Heart right ventricle (tissue), 16 donors: ENCODE measurements at regions not wholly inside any gene's neighbourhood (a gene's known extent, or its start where the extent isn't known, plus 50 kb on each side); places are given as distances from the start of the nearest gene placed in this dataset.

Source experiments
- ATAC-seq, 8 donors: fragments of 200-7000 bp; cut with Tn5 transposase; one replicate each; pipeline ENCODE4 v1.9.1; 2020; ENCODE audit warnings: mild to moderate bottlenecking in 8 of 8, moderate library complexity in 8 of 8, moderate number of reproducible peaks in 1 of 8
- DNase-seq, 2 donors: peaks; one replicate each; pipeline ENCODE4 v3.0.0-alpha.2; 2020
- H3K27ac ChIP-seq, 10 donors: fragments of 200-600 bp; sonication (generic) in 2 of 10; one replicate each; pipeline versions ENCODE4 v1.5.0 to v1.8.0; 2020 to 2022; ENCODE audit warnings: mild to moderate bottlenecking in 3 of 10
- H3K27me3 ChIP-seq, 7 donors: fragments of 200-600 bp; one replicate each; pipeline ENCODE4 v1.8.0; 2021 to 2022; ENCODE audit warnings: mild to moderate bottlenecking in 2 of 7
- H3K36me3 ChIP-seq, 9 donors: fragments of 200-600 bp; sonication (generic) in 1 of 9; one replicate each; pipeline versions ENCODE4 v1.5.0 to v1.8.0; 2020 to 2022; ENCODE audit warnings: mild to moderate bottlenecking in 2 of 9
- H3K4me1 ChIP-seq, 9 donors: fragments of 200-600 bp; sonication (generic) in 1 of 9; one replicate each; pipeline versions ENCODE4 v1.5.0 to v1.8.0; 2020 to 2022; ENCODE audit warnings: mild to moderate bottlenecking in 4 of 9
- H3K4me3 ChIP-seq, 10 donors: fragments of 200-600 bp; sonication (generic) in 2 of 10; one replicate each; pipeline versions ENCODE4 v1.5.0 to v1.8.0; 2020 to 2022; ENCODE audit warnings: mild to moderate bottlenecking in 7 of 10, moderate library complexity in 2 of 10
- H3K9me3 ChIP-seq, 11 donors: fragments of 200-600 bp in 10 of 11; sonication (generic) in 2 of 11; one replicate each; pipeline versions ENCODE4 v1.5.0 to v1.8.0; 2013 to 2022; ENCODE audit warnings: mild to moderate bottlenecking in 2 of 11, control low read depth in 1 of 11, moderate library complexity in 1 of 11
- WGBS, 2 donors: extraction: QIAGEN DNeasy Blood & Tissue Kit; methylation state at CpG; one replicate each; pipeline ENCODE4 v1.1.7; 2013; ENCODE audit warnings: inconsistent platforms in 1 of 2; 5-methylcytosine and 5-hydroxymethylcytosine counted together
- intact Hi-C, 10 donors: fragments of 100-400 bp; cut with DNase I; formaldehyde crosslinking; loops; one replicate each; pipeline versions ENCODE4 v1.11.1 to v1.14.2; 2022
- TF ChIP-seq, protein P1 (sequence below), 9 donors: fragments of 200-600 bp; sonication (generic) in 2 of 9; IDR thresholded peaks; one replicate each; pipeline versions ENCODE4 v1.5.0 to v1.8.0; 2021 to 2022; ENCODE audit warnings: antibody characterized with exemption in 9 of 9, mild to moderate bottlenecking in 5 of 9, moderate library complexity in 1 of 9
- donor health status: Arrhythmogenic right ventricular cardiomyopathy.
- donor health status: ischemic (EF 13 %, LVEDD 7.1; RV severe dilation, severe dysfunction).
- donor health status: healthy with polysubstance abuse.
- donor health status: DM: no; HTN: yes; CAD: no.
- donor health status: DM: no; HTN: no; CAD: no.
- donor health status: ischemic (EF 25% LVEDD 6.9; RV normal size, moderate dysfunction).
- donor health status: ischemic (EF 25% LVEDD 5.7; RV mildly dilated, moderate dysfunction).
- donor health status: healthy.
- donor health status: DM: yes; HTN: yes; CAD: no.
- donor health status: Ischemic cardiomyopathy.
- donor health status: ischemic (EF 35%, LVEDD 5.7; RV mildly dilated, moderate dysfunction).
- donor health status: nonischemic (EF 11% LVEDD 7.7; RV severe dilation, severe dysfunction).
- donor health status: DM: yes; HTN: yes; CAD: no.
- donor health status: PGD.
- donor health status: ischemic (EF 29% LVEDD 5.4; RV normal size, mild dysfunction).
- donor health status: nonischemic (EF 23%, LVEDD 6.1; RV moderate dilation, normal function).

DNA sequence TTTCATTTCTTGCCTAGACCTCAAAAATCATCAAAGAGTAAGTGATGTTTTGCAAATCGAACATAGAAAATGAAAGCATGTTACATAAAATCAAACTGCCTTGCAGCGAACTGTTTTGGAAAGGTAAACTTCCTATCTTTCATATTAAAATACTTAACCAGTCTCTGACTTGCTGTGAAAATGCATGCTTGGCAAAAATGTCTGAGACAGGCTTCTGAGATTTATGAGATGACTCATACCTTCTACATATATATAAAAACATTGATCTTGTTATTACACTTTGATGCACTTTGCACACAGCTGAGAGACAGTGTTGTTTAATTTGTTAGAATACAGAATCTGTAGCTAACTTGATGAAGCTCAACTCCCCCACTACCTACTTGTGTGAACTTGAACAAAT, 179.1 kb downstream of the KITLG start:
- H3K27me3 ChIP-seq: no peaks in the 10 kb centered on the region
- intact Hi-C loops: no loop called here
- 75 to 86% methylated on average over 2 of the region's 2 CpGs for WGBS, 2 donors
- no peaks in the 10 kb centered on the region for H3K4me1 ChIP-seq
- no peak overlapping the region for H3K4me3 ChIP-seq
- TF ChIP-seq, protein P1, sequence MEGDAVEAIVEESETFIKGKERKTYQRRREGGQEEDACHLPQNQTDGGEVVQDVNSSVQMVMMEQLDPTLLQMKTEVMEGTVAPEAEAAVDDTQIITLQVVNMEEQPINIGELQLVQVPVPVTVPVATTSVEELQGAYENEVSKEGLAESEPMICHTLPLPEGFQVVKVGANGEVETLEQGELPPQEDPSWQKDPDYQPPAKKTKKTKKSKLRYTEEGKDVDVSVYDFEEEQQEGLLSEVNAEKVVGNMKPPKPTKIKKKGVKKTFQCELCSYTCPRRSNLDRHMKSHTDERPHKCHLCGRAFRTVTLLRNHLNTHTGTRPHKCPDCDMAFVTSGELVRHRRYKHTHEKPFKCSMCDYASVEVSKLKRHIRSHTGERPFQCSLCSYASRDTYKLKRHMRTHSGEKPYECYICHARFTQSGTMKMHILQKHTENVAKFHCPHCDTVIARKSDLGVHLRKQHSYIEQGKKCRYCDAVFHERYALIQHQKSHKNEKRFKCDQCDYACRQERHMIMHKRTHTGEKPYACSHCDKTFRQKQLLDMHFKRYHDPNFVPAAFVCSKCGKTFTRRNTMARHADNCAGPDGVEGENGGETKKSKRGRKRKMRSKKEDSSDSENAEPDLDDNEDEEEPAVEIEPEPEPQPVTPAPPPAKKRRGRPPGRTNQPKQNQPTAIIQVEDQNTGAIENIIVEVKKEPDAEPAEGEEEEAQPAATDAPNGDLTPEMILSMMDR (IDR thresholded peaks at IDR 0.05): no peak
- H3K9me3 ChIP-seq: no peaks in the 10 kb centered on the region
- ATAC-seq (no peak), DNase-seq (no peak)
- H3K27ac ChIP-seq: no peak overlapping the region
- no peaks in the 10 kb centered on the region for H3K36me3 ChIP-seq

DNA sequence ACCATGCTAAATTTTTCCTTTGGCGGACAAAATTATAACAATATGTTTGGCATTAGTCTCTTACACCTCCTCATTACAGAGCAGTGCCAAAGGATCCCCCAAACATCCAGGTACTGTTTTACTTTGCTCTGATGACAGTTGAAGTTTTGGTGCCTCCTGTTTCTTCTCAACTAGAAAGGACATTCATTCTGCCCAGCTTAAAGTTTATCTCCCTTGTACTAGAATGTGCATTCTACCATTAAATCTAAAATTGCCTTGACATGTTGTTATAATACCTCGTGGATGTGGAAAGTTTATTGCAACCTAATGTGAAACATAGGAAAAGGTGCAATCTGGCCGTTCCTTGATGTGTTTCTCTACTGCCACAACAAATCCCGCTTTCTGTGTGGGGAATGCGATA, 173.4 kb downstream of the KITLG start:
- no peak for ATAC-seq
- Histone ChIP-seq H3K27ac (no peak overlapping the region), H3K9me3 (no peaks in the 10 kb centered on the region), H3K36me3 (no peaks in the 10 kb centered on the region), H3K4me1 (no peaks in the 10 kb centered on the region), H3K27me3 (no peaks in the 10 kb centered on the region), H3K4me3 (no peak overlapping the region)
- intact Hi-C loops: no loop called here
- 67 to 85% methylated on average over 5 of the region's 5 CpGs for WGBS, 2 donors
- TF ChIP-seq, protein P1 (IDR thresholded peaks at IDR 0.05): no peak
- no peak for DNase-seq

DNA sequence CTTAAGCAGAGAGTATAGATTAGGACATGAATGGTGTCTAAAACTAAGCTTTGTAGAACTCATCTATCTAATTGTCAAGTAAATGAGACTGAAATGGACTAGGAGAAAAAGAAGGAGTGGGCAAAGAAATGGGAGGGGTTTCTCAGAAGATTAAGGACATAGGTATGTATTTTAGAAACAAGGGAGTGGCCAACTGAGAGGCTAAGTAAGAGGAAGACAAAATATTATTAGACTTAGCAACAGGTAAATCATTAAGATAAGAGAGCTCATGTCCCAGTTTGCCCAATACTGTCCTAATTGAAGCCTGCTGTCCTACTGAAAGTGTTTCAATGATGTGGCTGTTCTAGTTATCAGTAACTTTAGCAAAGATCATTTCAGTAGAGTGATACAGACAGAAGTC, 171.4 kb downstream of the KITLG start:
- H3K36me3 ChIP-seq: no peaks in the 10 kb centered on the region
- no peak overlapping the region for H3K4me3 ChIP-seq
- DNase-seq: no peak
- H3K4me1 ChIP-seq: no peaks in the 10 kb centered on the region
- no peak for ATAC-seq
- TF ChIP-seq, protein P1 (IDR thresholded peaks at IDR 0.05): no peak
- H3K27ac ChIP-seq: no peak overlapping the region
- H3K27me3 ChIP-seq: no peaks in the 10 kb centered on the region
- intact Hi-C loops: no loop called here
- no peaks in the 10 kb centered on the region for H3K9me3 ChIP-seq

DNA sequence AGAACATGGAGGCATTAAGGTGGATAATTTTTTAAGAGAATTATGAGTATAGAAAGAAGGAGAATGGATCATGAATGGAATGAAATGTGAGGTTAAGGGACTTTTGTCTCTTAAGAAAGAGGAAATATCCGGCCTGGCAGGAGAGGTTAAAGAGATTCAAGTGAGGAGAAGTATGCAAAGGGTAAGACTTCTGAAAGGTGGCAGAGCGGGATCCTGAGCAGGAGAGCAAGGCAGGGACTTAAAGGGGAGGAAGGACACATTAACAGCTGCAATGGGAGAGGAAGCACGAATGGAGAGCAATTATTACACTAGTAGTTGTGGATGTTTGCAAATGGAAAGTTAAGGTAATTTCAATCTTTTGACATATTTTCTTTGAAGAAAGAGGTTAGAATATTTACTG, 171.0 kb downstream of the KITLG start:
- WGBS, 2 donors: 77% methylated on average over 3 of the region's 3 CpGs
- no peak overlapping the region for H3K27ac ChIP-seq
- intact Hi-C loops: no loop called here
- H3K4me3 ChIP-seq: no peak overlapping the region
- H3K27me3 ChIP-seq: no peaks in the 10 kb centered on the region
- DNase-seq (no peak), ATAC-seq (no peak)
- no peaks in the 10 kb centered on the region for H3K9me3 ChIP-seq
- TF ChIP-seq, protein P1 (IDR thresholded peaks at IDR 0.05): no peak
- no peaks in the 10 kb centered on the region for H3K36me3 ChIP-seq
- no peaks in the 10 kb centered on the region for H3K4me1 ChIP-seq

DNA sequence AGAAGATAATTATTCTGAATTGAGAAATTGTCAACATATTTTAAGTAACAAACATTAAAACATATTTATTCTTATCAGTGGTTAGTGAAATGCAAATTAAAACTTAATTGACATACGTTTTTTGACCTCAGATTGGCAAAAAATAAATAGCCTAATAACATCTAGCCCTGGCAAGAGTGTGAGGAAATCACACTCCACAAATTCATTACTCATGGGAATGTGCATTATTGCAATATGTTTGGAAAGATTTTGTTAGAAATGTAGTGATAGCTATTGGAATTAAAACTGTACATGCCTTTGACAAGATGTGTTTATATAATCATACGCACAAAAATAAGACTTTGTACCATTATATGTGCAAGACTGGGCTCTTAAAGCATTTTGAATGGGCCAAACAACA, 168.6 kb downstream of the KITLG start:
- Histone ChIP-seq H3K4me1 (peaks cover 0 to 6% (median 0%) of the 10 kb centered on the region in 9 donors), H3K36me3 (no peaks in the 10 kb centered on the region), H3K9me3 (no peaks in the 10 kb centered on the region), H3K4me3 (no peak overlapping the region), H3K27me3 (no peaks in the 10 kb centered on the region), H3K27ac (no peak overlapping the region)
- no peak for DNase-seq
- WGBS, 2 donors: 75% methylated on average over 2 of the region's 2 CpGs
- TF ChIP-seq, protein P1 (IDR thresholded peaks at IDR 0.05): no peak
- intact Hi-C loops: no loop called here
- no peak for ATAC-seq
